NT2/D1 (cell line): ENCODE measurements at regions not wholly inside any gene's neighbourhood (a gene's known extent, or its start where the extent isn't known, plus 50 kb on each side); places are given as distances from the start of the nearest gene placed in this dataset.

Experiments
- DNase-seq: peaks from one replicate; pipeline ENCODE4 v3.0.0-alpha.2; 2011; ENCODE audit warnings: low read depth, low spot score
- H3K27me3 ChIP-seq: 2 replicates; pipeline ENCODE4 v1.6.0; 2011; ENCODE audit warnings: mild to moderate bottlenecking; ENCODE audit not compliant: insufficient read length, insufficient read depth
- H3K36me3 ChIP-seq: 2 replicates; pipeline ENCODE4 v1.6.1; 2011; ENCODE audit warnings: mild to moderate bottlenecking, low read length, mixed read lengths; ENCODE audit not compliant: insufficient read depth, insufficient read length
- H3K4me1 ChIP-seq: 2 replicates; pipeline ENCODE4 v1.5.1; 2011; ENCODE audit not compliant: insufficient read depth, insufficient read length
- H3K4me3 ChIP-seq: 2 replicates; pipeline ENCODE4 v1.5.1; 2011; ENCODE audit warnings: low read depth; ENCODE audit not compliant: insufficient read length
- H3K9ac ChIP-seq: 2 replicates; pipeline ENCODE4 v1.6.0; 2011; ENCODE audit warnings: low read depth; ENCODE audit not compliant: insufficient read length
- H3K9me3 ChIP-seq: 2 replicates; pipeline ENCODE4 v1.5.1; 2011; ENCODE audit warnings: mild to moderate bottlenecking, low read length; ENCODE audit not compliant: insufficient read depth
- SUZ12 ChIP-seq: IDR thresholded peaks from 2 replicates; pipeline ENCODE4 v1.6.1; 2011; ENCODE audit not compliant: insufficient read length, insufficient read depth; ENCODE audit errors: extremely low read depth
- YY1 ChIP-seq: IDR thresholded peaks from 2 replicates; pipeline ENCODE4 v1.6.1; 2011; ENCODE audit not compliant: insufficient read length, insufficient read depth
- ZNF274 ChIP-seq: IDR thresholded peaks from 2 replicates; pipeline ENCODE4 v1.6.1; 2011; ENCODE audit warnings: mild to moderate bottlenecking, low read depth, low read length

DNA sequence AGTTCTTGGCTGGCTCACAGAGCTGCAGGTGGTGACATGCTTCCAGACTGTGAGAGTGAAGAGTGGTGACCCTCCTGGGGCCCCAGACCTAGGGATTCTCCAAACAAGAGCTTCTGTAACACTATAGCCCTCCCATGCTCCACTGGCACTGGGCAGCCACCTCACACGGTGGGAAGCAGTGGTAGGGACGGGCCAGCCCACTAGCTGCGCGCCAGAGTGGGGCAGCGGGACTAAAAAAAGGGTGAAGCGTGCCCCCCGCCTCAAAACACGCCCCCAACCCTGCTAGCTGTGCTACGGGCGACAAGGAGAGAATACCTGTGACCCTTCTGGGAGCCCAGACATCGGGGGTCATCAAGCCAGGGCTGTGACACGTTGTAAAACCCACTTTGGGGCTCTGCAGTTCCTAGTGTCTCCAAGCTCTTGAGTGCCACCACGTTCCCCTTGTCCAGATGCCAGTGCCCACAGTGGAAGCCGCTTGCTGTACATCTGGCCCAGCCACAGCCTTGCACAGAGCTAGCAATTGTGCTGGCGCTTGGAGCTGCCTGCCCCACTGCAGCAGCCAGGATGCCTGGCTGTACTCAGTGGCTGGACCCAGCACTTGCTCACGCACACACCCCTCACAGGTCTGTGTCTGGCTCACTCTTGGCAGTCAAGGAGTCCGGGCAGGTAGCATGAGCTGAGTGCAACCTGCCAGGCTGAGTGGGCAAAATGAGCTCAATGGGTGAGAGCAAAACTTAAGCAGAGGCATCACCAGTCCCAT is 100.0 kb downstream of the DCAF12L2 start:
- DNase-seq, result no peak
- Histone ChIP-seq H3K9me3 (no peaks in the 10 kb centered on the region), H3K27me3 (no peaks in the 10 kb centered on the region), H3K4me3 (no peak overlapping the region), H3K9ac (no peak overlapping the region), H3K4me1 (no peaks in the 10 kb centered on the region), H3K36me3 (no peaks in the 10 kb centered on the region)
- TF ChIP-seq ZNF274 (no peak), SUZ12 (no peak), YY1 (no peak)
